ENCODE measurements at regions not wholly inside any gene's neighbourhood (a gene's known extent, or its start where the extent isn't known, plus 50 kb on each side); places are given as distances from the start of the nearest gene placed in this dataset.

DNA sequence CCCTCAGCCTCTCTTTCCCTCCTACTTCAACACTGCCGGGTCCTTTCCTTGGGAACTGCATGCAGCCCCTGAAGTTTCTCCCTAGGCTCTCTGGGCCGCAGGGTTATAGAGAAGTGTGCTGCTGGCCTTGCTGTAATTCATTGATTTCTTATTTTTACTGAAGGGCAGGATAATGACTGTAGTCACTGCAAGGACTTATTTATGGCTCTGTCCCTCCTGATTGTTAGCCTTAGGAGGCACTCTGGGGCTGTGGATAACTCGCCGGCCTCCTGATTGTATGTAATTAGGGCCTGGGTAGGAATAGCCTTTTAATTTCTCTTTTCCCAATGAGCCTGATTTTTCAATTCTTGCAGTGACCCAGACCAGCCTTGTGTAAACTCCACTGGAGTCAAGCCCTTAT, 138.3 kb upstream of the CDH13 start:
- DNase-seq: no peak

DNA sequence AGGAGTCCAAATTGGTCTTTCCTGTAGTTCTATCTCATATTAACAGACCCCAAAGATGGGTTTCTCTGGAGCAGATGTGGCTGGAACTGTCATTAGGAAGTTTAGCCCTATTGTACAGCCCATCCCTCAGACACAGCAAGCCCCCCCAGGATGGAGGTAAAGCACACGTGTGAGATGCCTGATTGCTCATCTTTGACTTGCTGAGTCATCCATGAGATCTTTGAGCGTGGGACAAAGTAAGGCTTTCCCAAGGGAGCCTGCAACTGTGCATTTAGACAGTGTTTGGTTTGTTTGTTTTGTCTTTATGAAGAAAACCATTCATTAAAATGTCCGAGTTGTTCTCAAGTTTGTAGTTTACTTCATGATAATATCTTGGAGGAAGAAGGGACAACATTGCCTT, 145.3 kb upstream of the CDH13 start:
- DNase-seq: no peak

GRCh38 chr16:82476786-82477185, 150.0 kb upstream of the CDH13 start:
- no peak for DNase-seq

DNA sequence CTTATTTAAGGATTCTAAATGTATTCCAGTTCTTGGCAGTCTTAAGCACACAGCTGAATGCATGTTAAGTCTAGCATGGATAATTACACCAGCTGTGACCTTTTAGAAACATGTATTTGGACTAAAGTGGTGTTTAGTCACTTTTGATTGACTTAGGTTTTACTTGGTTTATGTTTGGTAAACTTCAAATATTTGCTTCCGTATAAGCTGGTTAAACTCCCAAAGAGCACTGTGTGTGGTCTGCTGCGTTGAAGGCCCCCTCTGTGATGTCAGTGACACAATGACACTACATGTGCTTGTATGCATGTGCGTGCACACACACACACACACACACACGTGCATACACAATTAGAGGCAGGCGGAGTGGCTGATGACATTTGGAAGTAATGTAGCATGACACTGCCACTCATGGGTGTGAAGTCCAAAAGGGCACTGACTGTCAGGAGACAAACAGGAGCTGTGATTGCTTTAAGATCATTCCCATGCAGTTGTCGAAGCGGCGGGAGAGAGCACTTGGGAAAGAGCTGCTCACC, 156.1 kb upstream of the CDH13 start:
- no peak for DNase-seq

GRCh38 chr16:82470016-82470415, 156.8 kb upstream of the CDH13 start:
- no peak for DNase-seq

GRCh38 chr16:82464187-82464586, 162.6 kb upstream of the CDH13 start:
- DNase-seq: no peak

GRCh38 chr16:82460766-82461165, 166.0 kb upstream of the CDH13 start:
- no peak for DNase-seq

DNA sequence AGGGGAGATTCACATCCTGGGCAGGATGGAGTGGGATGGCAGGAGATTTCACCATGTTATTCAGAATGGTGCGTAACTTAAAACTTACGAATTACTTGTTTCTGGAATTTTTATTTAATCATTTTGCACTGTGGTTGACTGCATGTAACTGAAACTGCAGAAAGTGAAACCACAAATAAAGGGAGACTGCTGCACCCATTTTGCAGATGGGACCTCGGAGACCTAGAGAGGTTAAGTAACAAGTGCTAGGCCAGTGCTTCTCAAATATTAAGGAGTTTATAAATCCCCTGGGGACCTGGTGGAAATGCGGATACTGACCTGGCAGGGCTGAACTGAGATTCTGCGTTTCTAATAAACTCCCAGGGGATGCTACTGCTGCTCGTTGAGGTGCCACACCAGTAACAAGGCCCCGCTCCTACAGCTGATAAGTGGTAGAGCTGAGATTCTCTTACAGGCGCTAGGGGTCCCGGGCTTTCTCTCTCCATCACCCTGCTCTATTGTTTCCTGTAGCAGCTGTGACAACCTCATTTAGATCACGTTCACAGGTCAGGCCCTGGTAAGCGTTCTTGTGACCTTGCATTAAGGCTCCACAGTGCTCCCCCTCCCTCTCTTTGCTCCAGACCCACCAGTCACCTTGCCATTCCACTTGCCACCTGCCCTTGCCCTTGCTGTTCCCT, 167.1 kb upstream of the CDH13 start:
- peak; percentile 11 for DNase-seq

DNA sequence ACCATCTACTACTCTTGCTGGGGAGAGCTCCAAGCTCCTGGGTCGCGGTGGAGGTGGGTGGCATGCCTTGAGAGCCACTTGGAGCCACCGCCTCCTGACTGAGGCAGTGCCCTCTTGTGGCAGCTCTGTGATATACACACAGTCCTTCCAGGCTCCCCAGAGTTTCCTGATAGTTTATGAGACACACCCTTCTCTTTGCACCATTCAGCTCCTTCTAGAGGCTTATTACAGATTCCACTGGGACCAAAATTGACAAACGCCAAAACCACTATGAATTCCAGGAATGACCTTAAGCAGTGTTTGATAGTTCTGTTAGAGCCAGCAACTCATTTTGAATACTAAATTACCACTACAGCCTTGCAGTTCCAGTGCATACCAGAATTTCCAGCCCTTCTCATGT, 170.1 kb upstream of the CDH13 start:
- peak; percentile 59 for DNase-seq

- DNase-seq: no peak
These were observed 172.2 kb upstream of the CDH13 start for GRCh38 chr16:82454566-82454965.

GRCh38 chr16:82454152-82454551, 172.6 kb upstream of the CDH13 start:
- no peak for DNase-seq

DNA sequence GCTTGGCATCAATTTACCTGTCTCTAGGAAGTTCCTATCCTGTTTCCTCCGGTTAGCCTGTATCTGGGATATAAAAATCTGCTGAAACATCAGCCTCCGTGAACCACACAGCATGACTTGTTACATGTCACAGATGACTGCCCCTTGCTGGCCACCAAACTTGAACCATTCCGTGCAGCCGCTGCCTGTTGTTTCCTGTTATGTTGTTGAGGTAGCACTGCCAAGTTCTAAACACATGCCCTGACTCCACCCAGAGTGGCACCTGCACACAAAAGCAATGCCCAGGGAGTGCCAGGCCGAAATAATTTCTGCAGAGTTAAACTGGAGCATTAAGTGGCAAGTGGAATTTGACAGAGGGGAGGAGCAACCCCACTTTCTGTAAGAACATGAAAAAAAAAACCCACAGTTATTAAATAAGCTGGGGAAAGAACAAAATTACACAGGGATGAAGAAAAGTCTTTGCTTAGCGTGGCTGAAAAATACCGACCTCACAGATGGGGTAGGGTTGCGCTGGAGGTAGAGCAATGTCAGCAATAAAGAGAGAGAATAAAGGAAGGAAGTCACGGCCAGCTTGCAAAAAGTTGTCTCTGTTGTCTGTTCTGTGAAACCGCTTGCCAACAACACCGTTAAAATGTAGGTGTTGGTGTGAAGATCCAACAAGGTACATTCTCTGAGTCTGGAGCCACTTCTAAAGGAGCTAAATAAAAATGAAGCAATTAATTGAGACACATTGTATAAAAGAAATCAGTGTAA, 174.6 kb upstream of the CDH13 start:
- peak; percentile 71 for DNase-seq

DNA sequence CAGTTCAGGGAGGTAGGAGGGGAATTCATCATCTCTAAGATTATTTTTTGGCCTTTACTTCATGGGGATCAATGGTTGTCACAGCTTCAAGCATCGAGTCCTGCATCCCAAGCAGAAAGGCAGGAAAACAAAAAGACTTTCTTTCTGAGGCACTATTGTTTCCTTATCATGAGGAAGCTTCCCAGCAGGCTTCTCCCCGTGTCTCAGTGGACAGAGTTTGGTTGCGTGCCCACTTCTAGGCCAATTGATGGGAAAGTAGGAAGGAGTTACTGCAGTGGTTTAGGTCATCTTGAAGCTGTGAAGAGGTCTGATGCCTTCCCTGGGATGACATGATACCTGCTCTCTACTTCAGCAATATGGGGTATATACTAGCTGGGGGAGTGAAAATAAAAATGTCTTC, 175.3 kb upstream of the CDH13 start:
- no peak for DNase-seq

DNA sequence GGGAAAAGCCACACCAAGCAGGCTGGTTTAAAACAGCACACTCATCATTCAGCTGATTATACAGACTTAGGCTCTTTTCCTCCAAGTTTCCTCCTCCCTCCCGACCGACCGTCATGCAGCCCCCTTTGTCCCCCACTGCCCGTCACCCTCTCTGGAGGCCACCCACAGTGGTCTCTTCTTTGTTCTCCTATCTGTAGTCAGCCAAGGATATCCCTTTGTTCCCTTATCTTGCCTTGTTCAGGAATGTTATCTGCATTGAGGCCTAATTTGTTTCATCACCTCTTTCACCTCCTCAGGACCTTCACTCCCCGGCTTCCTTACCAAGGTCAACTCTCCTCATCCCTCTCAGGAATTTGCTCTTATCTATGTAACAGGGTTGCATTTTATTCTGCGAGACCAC, 186.4 kb upstream of the CDH13 start:
- no peak for DNase-seq

- DNase-seq: peak; percentile 14
These were observed 187.0 kb upstream of the CDH13 start for GRCh38 chr16:82439678-82440293.

GRCh38 chr16:82433042-82433441, 193.7 kb upstream of the CDH13 start:
- DNase-seq: no peak

GRCh38 chr16:82432261-82432660, 194.5 kb upstream of the CDH13 start:
- peak; percentile 4 for DNase-seq

GRCh38 chr16:82425661-82426060, 201.1 kb upstream of the CDH13 start:
- DNase-seq: no peak

- DNase-seq: no peak
These were observed 204.9 kb upstream of the CDH13 start for GRCh38 chr16:82421851-82422250.

DNA sequence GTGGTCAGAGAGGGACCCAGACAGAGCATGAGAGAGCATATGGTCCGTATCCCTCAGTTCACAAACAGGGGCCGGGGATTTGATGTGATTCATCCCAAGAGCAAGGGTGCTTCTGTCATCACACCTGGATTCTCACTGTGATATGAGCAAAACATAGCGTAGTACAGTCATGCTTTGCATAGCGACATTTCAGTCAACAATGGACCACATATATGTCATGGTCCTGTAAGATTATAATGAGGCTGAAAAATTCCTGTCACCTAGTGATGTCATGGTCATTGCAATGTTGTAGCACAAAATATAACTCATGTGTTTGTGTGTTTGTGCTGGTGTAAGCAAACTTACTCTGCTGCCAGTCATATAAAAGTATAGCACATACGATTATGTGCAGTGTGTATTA, 207.4 kb upstream of the CDH13 start:
- DNase-seq: no peak

DNA sequence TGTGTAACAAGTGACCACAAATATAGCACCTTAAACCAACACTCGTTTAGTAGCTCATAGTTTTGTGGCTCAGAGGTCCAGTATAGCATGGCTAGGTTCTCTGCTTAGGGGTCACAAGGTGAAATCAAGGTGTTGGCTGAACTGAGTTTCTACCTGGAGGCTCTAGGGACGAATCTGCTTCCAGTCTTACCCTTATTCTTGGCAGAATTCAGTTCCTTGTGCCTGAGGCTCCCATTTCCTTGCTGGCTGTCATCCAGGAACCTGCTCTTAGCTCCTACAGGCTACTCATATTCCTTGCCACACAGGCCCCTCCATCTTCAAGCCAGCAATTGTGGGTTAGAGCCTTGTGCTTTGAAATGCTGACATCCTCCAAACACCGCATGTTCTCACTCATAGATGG, 212.3 kb upstream of the CDH13 start:
- DNase-seq: no peak

DNA sequence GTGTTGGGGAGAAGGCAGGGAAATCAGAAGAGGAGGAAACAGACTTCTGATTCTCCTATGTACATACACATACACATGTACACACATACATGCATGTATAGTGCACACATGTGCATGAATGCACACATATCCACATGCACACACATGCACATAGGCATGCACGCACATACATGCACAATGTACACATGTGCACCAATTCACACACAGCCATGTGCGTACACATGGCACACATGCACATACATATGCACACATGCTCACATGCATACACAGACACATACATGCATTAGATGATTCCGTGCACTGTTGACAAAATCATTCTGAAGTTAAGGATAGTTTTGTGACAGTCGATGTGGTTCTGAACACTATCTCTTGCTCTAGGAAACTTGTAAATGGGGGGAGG, 214.0 kb upstream of the CDH13 start:
- DNase-seq: no peak

DNA sequence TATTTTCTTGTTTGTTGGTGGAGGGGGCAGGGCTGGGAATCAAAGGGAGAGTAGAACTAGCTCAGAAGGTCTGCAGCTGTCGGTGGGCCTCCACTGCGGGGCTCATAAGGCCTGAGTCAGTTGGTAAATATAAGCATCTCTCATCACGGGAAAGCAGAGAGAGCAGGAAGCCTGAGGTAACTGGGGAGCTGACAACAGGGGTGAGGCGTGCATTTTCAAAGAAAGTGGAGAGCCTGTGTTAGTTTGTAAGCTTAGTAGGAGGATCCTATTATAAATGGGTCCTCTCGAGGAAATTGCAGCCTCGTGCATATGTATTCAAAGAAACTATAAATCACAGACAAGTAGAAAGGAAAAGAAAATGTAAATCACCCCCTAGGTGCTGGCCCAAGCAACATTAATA, 221.0 kb upstream of the CDH13 start:
- DNase-seq: no peak

Data from RPMI8226 (cell line).